GM21447 (cell line): ENCODE measurements at regions not wholly inside any gene's neighbourhood (a gene's known extent, or its start where the extent isn't known, plus 50 kb on each side); places are given as distances from the start of the nearest gene placed in this dataset.

ENCODE experiments used
- ATAC-seq: cut with Tn5 transposase; IDR thresholded peaks from one replicate; pipeline ENCODE4 v1.9.1; 2021; ENCODE audit not compliant: unreplicated experiment

GRCh38 chr17:14510136-14510535 lies 209.3 kb downstream of the HS3ST3B1 start:
- no peak for ATAC-seq

- no peak for ATAC-seq
Measured at GRCh38 chr17:14508156-14508555, 207.3 kb downstream of the HS3ST3B1 start.

DNA sequence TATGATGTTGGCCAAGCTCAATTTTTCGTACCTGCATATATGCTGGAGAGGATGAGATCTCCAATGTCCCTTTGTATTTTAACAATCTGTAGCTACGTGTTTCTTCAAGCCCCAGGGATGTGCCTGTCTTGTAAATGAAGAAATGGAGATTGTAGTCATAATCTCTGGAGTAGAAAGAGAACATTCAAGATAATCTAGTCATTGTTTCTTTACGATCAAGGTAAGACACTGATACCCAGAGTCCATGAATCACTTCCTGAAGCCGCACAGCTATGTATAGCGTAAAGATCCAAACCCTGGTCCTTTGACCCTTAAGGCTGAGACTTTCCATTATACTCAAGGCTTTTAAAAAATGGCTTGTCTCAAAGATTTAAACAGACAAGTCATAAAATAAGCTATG lies 205.5 kb downstream of the HS3ST3B1 start:
- no peak for ATAC-seq

- ATAC-seq: no peak
Measured at GRCh38 chr17:14505606-14506005, 204.7 kb downstream of the HS3ST3B1 start.

GRCh38 chr17:14499976-14500375 lies 199.1 kb downstream of the HS3ST3B1 start:
- ATAC-seq: no peak

GRCh38 chr17:14498812-14499211 lies 197.9 kb downstream of the HS3ST3B1 start:
- no peak for ATAC-seq

DNA sequence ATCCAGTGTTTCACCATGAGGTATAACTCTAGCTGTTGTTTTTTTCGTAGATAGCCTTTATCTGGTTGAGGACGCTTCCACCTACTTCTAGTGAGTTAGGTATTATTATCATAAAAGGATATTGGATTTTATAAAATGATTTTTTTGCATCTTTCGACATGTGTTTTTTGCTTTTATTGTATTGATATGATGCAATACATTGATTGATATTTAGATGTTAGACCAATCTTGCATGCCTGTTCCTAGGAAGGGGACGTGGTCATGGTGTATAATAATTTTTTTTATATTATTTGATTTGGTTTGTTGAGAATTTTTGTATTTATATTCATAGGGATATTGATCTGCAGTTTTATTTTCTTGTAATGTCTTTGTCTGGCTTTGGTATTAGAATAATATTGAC lies 193.3 kb downstream of the HS3ST3B1 start:
- ATAC-seq: no peak

DNA sequence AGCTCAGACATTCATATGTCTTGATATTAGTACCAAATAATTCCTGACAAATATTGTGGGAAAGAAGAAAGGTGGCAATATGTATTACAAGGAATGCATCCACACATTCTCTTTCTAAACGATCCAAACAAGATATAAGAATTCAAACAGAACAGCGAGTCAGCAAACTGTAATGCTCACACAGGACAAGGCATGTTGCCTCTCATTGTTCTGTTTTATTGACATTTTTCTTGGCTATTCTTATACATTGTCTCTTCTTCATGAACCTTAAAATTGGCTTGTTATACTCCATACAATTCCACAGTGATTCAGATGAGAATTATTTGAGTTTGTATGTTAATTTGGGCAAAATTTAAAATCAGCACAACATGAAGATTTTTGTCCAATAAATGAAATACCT lies 189.1 kb downstream of the HS3ST3B1 start:
- ATAC-seq: no peak

DNA sequence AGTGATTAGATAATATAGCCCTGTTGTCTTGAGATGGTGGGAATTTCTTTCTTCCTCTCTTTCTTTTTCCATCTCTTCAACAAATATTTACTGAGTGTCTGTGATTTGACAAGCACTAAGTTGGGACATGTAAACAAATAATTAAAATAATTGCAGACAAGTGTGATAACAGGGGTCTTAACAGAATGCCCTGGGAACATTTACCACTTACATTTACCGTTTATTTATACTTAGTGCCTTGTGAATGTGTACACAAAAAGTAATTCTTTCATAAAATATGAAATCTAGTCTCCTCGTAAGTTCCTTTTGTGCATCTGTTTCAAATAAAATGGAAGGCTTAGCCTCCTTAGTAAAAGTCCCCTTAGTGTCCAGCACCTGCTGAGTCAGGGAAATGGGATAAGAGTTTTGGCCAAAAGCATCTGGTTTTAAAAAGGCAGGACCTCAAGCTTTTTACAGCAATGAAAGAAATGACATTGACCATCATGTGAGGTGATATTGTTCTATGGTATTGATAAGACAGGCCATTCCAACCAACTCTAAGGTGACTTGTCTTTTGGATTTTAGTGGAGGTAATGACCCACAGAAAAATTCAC lies 188.2 kb downstream of the HS3ST3B1 start:
- no peak for ATAC-seq

DNA sequence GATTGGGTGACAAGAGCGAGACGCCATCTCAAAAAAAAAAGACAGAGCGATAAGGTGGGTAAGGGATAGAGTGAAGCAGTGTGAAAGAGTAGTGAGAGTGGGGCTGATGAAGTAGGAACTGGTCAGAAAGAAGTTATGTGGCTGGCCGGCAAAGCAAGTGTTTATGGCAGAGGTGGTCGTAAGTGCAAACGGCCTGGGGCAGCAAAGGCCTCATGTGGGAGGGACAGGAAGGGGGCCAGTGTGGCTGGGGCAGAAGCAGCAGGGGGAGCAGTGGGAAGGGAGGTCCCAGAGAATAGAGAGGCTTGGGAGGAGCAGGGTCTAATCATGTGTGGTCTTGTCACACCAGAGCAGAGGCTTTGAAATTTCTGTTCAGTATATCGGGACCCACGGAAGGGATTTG lies 186.2 kb downstream of the HS3ST3B1 start:
- ATAC-seq: no peak

GRCh38 chr17:14482715-14483114 lies 181.8 kb downstream of the HS3ST3B1 start:
- no peak for ATAC-seq

DNA sequence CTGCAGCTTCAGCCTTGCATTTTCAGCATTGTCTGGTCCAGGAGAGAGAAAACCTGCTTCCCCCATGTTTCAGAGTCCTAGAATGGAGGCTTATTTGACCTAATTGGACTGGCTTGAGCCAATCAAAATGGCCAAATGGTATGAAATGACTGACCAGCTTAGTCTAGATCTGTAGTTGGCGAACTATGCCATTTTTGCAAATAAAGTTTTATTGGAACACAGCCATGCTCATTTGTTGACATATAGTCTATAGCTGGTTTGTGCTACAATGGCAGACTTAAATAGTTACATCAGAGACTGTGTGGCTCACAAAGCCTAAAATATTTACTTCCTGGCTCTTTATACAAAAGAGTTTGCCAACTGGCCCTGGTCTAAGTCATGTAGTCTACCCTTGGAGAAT lies 180.8 kb downstream of the HS3ST3B1 start:
- ATAC-seq: no peak

DNA sequence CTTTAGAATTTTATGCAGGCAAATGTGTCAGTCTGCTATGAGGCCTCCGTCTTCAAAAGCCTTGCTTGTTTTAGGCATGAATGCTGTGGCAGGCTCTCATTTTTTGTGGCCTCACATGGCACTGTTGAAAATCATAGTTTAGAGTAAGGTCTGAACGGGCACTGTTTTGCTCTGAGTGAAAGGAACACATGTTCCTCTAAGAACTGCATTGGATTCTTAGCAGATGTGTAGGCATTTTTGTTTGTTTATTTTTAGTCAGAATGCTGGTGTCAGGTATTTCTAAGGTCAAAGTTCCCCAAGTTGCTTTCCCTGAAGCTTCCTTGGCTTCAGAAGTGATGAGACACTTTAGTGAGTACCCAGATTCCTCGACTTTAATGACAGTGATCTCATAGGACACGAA lies 173.7 kb downstream of the HS3ST3B1 start:
- no peak for ATAC-seq

- ATAC-seq: no peak
Measured at GRCh38 chr17:14471052-14471451, 170.2 kb downstream of the HS3ST3B1 start.

GRCh38 chr17:14470417-14470816 lies 169.5 kb downstream of the HS3ST3B1 start:
- no peak for ATAC-seq

- ATAC-seq: no peak
Measured at GRCh38 chr17:14469971-14470370, 169.1 kb downstream of the HS3ST3B1 start.

DNA sequence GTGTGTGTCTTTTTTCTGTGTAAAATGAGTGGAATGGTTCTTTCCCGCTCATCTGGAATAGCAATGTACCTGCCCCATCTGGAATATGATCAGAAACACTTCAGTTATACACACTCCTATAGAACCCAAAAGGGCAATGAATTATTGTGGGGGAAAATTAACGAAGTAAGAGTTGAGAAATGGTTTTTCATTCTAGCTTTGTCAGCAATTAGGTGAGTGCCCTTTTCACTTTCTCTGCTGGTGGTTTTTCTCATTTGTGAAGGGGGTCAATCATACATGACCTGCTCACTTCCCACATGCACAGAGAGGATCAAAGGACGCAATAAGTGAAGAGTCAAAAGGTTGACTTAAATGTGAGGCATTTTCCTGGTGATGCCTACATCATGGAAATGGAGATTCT lies 168.0 kb downstream of the HS3ST3B1 start:
- ATAC-seq: no peak

- ATAC-seq: no peak
Measured at GRCh38 chr17:14461227-14461548, 160.3 kb downstream of the HS3ST3B1 start.

GRCh38 chr17:14460516-14461226 lies 159.8 kb downstream of the HS3ST3B1 start:
- no peak for ATAC-seq

- ATAC-seq: no peak
Measured at GRCh38 chr17:14459955-14460354, 159.1 kb downstream of the HS3ST3B1 start.

DNA sequence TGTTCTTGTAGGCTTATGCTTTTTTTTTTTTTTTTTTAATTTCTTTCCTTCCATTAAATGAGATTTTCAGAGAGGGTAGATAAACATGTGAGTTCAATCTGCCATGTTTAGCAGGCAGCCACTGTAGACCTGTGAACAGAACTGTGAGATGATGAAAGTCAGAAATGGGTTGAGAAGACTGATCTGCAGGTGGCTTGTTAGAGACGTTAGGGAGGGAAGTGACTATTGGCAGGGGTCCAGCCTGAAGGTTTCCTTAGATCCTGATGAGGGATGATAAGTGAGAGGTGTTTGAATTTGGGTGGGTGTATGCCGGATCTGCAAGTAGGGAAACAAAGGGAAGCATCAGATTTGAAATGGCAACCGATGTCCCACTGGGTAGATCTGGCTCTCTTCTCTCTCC lies 157.8 kb downstream of the HS3ST3B1 start:
- no peak for ATAC-seq

DNA sequence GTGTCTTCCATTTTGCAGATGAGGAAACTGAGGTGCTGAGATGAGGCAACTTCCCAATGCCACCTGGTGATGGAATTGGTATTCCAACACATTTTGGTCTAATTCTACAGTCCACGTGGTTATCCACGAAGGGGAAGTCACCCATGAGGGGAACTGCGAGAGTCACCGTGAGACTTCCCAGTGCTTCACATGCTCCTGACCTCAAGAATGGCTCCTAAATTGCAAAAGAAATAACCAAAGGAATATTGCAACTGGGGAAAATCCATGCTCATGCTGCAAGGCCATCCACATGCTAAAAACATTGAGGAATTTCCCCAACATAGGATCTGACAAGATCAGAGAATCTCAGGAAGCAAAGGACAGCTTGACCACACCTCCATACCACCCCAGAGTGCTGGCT lies 153.9 kb downstream of the HS3ST3B1 start:
- ATAC-seq: no peak

DNA sequence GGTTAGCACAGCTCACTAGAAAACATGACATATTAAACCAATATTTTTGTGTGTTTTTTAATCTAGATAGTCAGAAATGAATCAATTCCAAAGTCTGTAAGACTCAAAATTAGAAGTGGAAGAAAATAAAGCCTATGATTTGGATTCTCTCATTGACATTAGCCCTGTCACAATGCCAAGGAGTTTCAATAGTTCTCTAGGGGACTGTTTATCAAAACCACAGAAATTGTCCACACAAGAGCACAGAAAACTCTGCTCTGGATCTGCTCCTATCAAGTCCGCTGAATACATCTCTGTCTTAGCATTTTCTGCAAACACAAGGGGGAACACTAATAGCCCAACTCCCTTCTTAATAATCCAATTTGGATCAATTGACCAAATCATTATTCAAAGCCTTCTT lies 152.0 kb downstream of the HS3ST3B1 start:
- ATAC-seq: no peak
